ENCODE measurements at regions not wholly inside any gene's neighbourhood (a gene's known extent, or its start where the extent isn't known, plus 50 kb on each side); places are given as distances from the start of the nearest gene placed in this dataset.

DNA sequence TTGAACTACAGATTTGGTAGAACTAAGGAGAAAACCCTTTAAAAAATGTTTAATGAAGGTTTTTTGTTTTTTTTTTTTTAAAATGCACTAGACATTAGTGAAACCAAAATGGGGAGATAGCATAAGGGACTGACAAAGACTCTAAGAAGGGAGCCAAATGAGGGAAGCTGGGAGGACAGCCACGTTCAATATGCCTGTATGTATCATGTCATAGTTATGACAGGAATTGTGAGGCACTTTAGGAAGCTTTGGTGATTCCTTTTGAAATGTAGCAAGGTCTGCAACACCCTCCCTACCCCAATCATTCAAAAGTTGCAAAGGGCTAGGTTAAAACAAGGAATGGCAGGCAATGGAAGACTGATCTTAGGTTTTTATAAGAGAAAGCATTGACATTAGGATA, 526.0 kb downstream of the TLL1 start:
- Histone ChIP-seq H3K27ac (ENCODE audit: low read depth, low read length) (no peak overlapping the region), H3K36me3 (ENCODE audit: insufficient read depth, low read length) (no peaks in the 10 kb centered on the region), H3K27me3 (ENCODE audit: insufficient read depth, low read length, poor library complexity, severe bottlenecking) (no peaks in the 10 kb centered on the region), H3K4me3 (ENCODE audit: low read length) (no peak overlapping the region), H3K4me1 (ENCODE audit: insufficient read depth, low read length) (no peaks in the 10 kb centered on the region), H3K9me3 (ENCODE audit: low read length) (no peaks in the 10 kb centered on the region)
- H3K36me3 Mint-ChIP-seq, result no peaks in the 10 kb centered on the region
- no peaks in the 10 kb centered on the region for H3K4me1 Mint-ChIP-seq
- H3K27me3 Mint-ChIP-seq, result no peaks in the 10 kb centered on the region
- no peak overlapping the region for H3K27ac Mint-ChIP-seq
- POLR2A ChIA-PET, result no interaction called here
- CTCF ChIA-PET, result no interaction called here
- peaks cover 0 to 21% (median 7%) of the 10 kb centered on the region in 5 donors for H3K9me3 Mint-ChIP-seq
- no peak for DNase-seq
- no peak overlapping the region for H3K4me3 Mint-ChIP-seq

DNA sequence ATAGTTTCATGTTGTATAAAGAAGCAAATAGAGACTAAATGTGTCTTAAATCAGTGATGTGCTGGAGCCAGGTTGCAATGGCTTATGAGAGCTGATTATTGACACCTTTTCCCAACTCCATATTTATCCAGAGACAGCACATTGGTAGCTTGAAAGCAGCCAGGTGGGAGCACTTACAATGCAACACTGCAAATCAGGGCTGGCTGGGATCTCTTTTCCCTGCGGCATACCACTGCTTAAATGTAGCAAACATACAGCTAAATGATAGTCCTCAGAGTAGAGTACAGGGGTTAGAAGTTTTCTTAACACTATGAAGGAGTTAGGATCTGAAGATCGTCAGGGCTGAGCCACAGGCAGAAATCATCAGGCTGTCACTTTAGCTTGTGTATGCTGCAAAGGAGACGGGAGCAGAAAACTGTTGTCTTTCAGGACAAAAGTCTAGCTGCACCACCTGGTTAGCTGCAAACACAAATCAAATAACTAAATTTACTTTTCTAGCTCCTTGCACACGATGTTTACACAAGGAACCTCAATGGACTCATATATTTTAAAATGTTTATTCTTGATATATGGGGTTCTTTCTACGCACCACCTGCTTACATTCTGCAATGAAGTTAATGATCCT, 527.3 kb downstream of the TLL1 start:
- no peaks in the 10 kb centered on the region for H3K27me3 ChIP-seq (ENCODE audit: insufficient read depth, low read length, poor library complexity, severe bottlenecking)
- Mint-ChIP-seq H3K4me3 (no peak overlapping the region), H3K4me1 (no peaks in the 10 kb centered on the region), H3K27ac (no peak overlapping the region), H3K36me3 (no peaks in the 10 kb centered on the region), H3K27me3 (no peaks in the 10 kb centered on the region), H3K9me3 (peaks cover 0 to 18% (median 4%) of the 10 kb centered on the region in 5 donors)
- DNase-seq, result no peak
- H3K4me1 ChIP-seq (ENCODE audit: insufficient read depth, low read length), result no peaks in the 10 kb centered on the region
- no peaks in the 10 kb centered on the region for H3K9me3 ChIP-seq (ENCODE audit: low read length)
- H3K4me3 ChIP-seq (ENCODE audit: low read length), result no peak overlapping the region
- CTCF ChIA-PET, result no interaction called here
- POLR2A ChIA-PET, result no interaction called here
- no peak overlapping the region for H3K27ac ChIP-seq (ENCODE audit: low read depth, low read length)
- no peaks in the 10 kb centered on the region for H3K36me3 ChIP-seq (ENCODE audit: insufficient read depth, low read length)

DNA sequence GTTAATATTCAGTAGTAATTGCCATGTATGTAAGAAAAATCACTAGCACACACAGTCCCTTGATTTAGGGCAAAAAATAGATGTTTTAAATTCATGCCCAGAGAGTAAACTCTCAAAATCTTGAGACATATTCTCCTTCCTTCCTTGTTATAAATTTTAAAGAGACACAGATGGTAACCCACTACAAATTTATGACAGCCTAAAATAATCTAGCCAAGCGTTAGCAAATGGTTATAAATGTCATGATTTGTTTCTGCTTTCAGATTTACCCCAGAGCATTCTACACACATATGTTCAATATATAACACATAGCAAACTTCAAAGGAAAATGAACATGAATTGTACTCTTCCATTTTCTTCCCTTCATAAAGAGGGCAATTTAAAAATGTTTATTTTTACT, 540.3 kb downstream of the TLL1 start:
- Histone ChIP-seq H3K27me3 (ENCODE audit: insufficient read depth, low read length, poor library complexity, severe bottlenecking) (no peaks in the 10 kb centered on the region), H3K27ac (ENCODE audit: low read depth, low read length) (no peak overlapping the region), H3K4me1 (ENCODE audit: insufficient read depth, low read length) (no peaks in the 10 kb centered on the region), H3K9me3 (ENCODE audit: low read length) (no peaks in the 10 kb centered on the region), H3K4me3 (ENCODE audit: low read length) (no peak overlapping the region), H3K36me3 (ENCODE audit: insufficient read depth, low read length) (no peaks in the 10 kb centered on the region)
- Mint-ChIP-seq H3K27ac (no peak overlapping the region), H3K4me1 (no peaks in the 10 kb centered on the region), H3K4me3 (no peak overlapping the region), H3K36me3 (no peaks in the 10 kb centered on the region), H3K9me3 (peaks cover 4 to 35% (median 14%) of the 10 kb centered on the region in 5 donors), H3K27me3 (no peaks in the 10 kb centered on the region)
- ChIA-PET POLR2A (no interaction called here), CTCF (no interaction called here)
- DNase-seq, result no peak

DNA sequence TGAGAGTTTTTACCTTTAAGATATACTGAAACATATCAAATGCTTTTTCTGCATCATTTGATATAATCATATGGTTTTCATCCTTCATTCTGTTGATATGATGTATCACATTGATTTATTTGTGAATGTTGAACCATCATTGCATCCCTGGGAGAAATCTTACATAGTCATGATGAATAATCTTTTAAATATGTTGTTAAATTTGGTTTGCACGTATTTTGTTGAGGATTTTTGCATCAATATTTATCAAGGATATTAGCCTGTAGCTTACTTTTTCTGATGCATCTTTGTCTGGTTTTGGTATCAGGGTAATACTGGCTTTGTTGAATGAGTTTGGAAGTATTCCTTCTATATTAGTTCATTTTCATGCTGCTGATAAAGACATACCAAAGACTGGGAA, 541.4 kb downstream of the TLL1 start:
- Mint-ChIP-seq H3K4me1 (no peaks in the 10 kb centered on the region), H3K4me3 (no peak overlapping the region), H3K9me3 (peaks cover 4 to 35% (median 14%) of the 10 kb centered on the region in 5 donors), H3K36me3 (no peaks in the 10 kb centered on the region), H3K27ac (no peak overlapping the region), H3K27me3 (no peaks in the 10 kb centered on the region)
- Histone ChIP-seq H3K36me3 (ENCODE audit: insufficient read depth, low read length) (no peaks in the 10 kb centered on the region), H3K9me3 (ENCODE audit: low read length) (no peaks in the 10 kb centered on the region), H3K27me3 (ENCODE audit: insufficient read depth, low read length, poor library complexity, severe bottlenecking) (no peaks in the 10 kb centered on the region), H3K4me1 (ENCODE audit: insufficient read depth, low read length) (no peaks in the 10 kb centered on the region), H3K4me3 (ENCODE audit: low read length) (no peak overlapping the region), H3K27ac (ENCODE audit: low read depth, low read length) (no peak overlapping the region)
- no peak for DNase-seq
- ChIA-PET POLR2A (no interaction called here), CTCF (no interaction called here)

DNA sequence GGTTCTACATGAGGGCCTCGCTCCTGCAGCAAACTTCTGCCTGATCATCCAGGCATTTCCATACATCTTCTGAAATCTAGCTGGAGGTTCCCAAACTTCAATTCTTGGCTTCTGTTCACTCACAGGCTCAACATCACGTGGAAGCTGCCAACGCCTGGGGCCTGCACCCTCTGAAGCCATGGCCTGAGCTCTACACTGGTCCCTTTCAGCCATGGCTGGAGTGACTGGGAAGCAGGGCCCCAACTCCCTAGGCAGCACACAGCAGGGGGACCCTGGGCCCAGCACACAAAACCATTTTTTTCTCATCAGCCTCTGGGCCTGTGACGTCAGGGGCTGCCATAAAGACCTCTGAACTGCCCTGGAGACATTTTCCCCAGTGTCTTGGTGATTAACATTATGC, 542.7 kb downstream of the TLL1 start:
- Mint-ChIP-seq H3K4me1 (no peaks in the 10 kb centered on the region), H3K4me3 (no peak overlapping the region), H3K36me3 (no peaks in the 10 kb centered on the region), H3K27ac (no peak overlapping the region), H3K9me3 (peaks cover 9 to 37% (median 14%) of the 10 kb centered on the region in 5 donors), H3K27me3 (no peaks in the 10 kb centered on the region)
- Histone ChIP-seq H3K27me3 (ENCODE audit: insufficient read depth, low read length, poor library complexity, severe bottlenecking) (no peaks in the 10 kb centered on the region), H3K9me3 (ENCODE audit: low read length) (no peaks in the 10 kb centered on the region), H3K4me3 (ENCODE audit: low read length) (no peak overlapping the region), H3K27ac (ENCODE audit: low read depth, low read length) (no peak overlapping the region), H3K36me3 (ENCODE audit: insufficient read depth, low read length) (no peaks in the 10 kb centered on the region), H3K4me1 (ENCODE audit: insufficient read depth, low read length) (no peaks in the 10 kb centered on the region)
- POLR2A ChIA-PET, result no interaction called here
- no peak for DNase-seq
- CTCF ChIA-PET, result no interaction called here

DNA sequence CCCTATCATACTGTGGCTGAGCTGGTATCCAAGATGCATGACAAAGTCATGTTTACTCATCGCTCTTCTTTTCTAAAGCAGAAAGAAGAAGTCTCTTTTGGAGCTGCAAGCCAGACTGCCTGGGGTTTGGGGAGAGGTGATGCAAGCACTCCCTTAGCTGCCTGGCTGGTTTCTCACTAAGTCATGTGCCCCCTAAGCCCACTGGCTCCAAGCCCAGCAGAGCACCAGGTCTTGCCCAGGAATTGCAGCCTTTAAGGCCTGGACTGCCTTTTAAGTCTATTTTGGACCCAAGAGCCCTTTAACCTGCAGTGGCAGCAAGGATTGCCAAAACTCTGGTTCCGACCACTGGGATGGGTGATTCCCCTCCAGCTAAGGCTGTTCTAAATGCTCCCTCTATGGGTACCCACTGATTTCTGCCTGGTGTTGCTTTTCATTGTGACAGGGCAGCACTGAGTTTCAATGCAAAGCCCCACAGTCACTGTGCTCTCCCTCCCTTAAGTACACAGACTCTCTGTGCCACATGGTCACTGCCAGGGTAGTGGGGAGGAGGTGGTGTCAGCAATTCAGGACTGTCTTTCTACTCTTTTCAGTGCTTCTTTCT, 548.6 kb downstream of the TLL1 start:
- H3K4me1 ChIP-seq (ENCODE audit: insufficient read depth, low read length), result no peaks in the 10 kb centered on the region
- H3K36me3 ChIP-seq (ENCODE audit: insufficient read depth, low read length), result no peaks in the 10 kb centered on the region
- Mint-ChIP-seq H3K4me1 (no peaks in the 10 kb centered on the region), H3K9me3 (peaks cover 4 to 36% (median 10%) of the 10 kb centered on the region in 5 donors), H3K27me3 (no peaks in the 10 kb centered on the region), H3K4me3 (no peak overlapping the region), H3K27ac (no peak overlapping the region), H3K36me3 (no peaks in the 10 kb centered on the region)
- CTCF ChIA-PET, result no interaction called here
- DNase-seq, result no peak
- POLR2A ChIA-PET, result no interaction called here
- H3K27me3 ChIP-seq (ENCODE audit: insufficient read depth, low read length, poor library complexity, severe bottlenecking), result no peaks in the 10 kb centered on the region
- H3K4me3 ChIP-seq (ENCODE audit: low read length), result no peak overlapping the region
- no peak overlapping the region for H3K27ac ChIP-seq (ENCODE audit: low read depth, low read length)
- H3K9me3 ChIP-seq (ENCODE audit: low read length), result no peaks in the 10 kb centered on the region

DNA sequence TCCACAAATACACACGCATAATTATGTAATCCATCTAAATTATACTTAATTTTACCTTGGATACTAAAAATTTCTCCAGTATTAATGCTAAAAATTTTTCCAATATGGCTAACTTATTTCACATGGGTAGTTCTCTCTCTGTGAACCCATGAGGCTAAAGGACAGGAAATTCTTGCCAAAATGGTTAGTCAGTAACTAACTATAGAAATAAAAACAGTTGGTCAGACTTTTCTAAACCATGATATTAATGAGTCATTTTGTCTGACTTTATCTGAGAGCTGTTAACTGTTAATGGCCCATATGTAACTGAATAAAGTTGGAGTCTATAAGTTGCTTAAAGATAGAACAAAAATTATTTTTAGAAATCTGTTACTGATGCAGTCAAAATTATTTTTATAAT, 549.4 kb downstream of the TLL1 start:
- no peaks in the 10 kb centered on the region for H3K27me3 Mint-ChIP-seq
- H3K4me1 Mint-ChIP-seq, result no peaks in the 10 kb centered on the region
- ChIA-PET CTCF (no interaction called here), POLR2A (no interaction called here)
- Histone ChIP-seq H3K4me1 (ENCODE audit: insufficient read depth, low read length) (no peaks in the 10 kb centered on the region), H3K36me3 (ENCODE audit: insufficient read depth, low read length) (no peaks in the 10 kb centered on the region), H3K27me3 (ENCODE audit: insufficient read depth, low read length, poor library complexity, severe bottlenecking) (no peaks in the 10 kb centered on the region), H3K27ac (ENCODE audit: low read depth, low read length) (no peak overlapping the region), H3K9me3 (ENCODE audit: low read length) (no peaks in the 10 kb centered on the region), H3K4me3 (ENCODE audit: low read length) (no peak overlapping the region)
- H3K4me3 Mint-ChIP-seq, result no peak overlapping the region
- no peaks in the 10 kb centered on the region for H3K36me3 Mint-ChIP-seq
- no peak for DNase-seq
- no peak overlapping the region for H3K27ac Mint-ChIP-seq
- peaks cover 2 to 31% (median 10%) of the 10 kb centered on the region in 5 donors for H3K9me3 Mint-ChIP-seq

DNA sequence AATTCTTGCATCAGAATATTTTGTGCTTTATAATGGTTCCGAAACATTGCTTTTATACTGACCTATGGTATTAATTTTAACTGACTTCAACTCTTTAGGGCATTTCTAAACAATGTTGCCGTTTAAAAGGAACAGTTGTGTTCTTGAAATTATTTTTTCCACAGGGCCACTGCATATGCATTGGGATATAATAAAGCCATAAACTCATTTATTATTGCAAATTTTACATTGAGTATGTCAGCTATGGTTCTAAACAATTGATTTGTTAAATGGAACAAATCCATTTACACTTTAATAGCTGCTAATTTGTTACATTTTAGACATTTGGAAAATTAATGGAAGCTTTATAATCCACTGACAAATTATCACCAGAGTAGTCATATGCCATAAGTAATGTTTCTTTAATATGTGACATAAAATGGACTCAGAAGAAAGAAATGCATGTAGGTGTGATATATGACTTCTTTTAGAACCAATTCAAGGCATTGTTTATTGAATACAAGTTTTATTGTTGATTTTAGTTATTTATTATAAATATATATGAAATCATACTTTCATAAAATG, 553.3 kb downstream of the TLL1 start:
- Histone ChIP-seq H3K4me1 (ENCODE audit: insufficient read depth, low read length) (no peaks in the 10 kb centered on the region), H3K9me3 (ENCODE audit: low read length) (no peaks in the 10 kb centered on the region), H3K4me3 (ENCODE audit: low read length) (no peak overlapping the region), H3K36me3 (ENCODE audit: insufficient read depth, low read length) (no peaks in the 10 kb centered on the region), H3K27ac (ENCODE audit: low read depth, low read length) (no peak overlapping the region), H3K27me3 (ENCODE audit: insufficient read depth, low read length, poor library complexity, severe bottlenecking) (no peaks in the 10 kb centered on the region)
- Mint-ChIP-seq H3K36me3 (no peaks in the 10 kb centered on the region), H3K4me3 (no peak overlapping the region), H3K4me1 (no peaks in the 10 kb centered on the region), H3K9me3 (peaks cover 0 to 10% (median 4%) of the 10 kb centered on the region in 5 donors), H3K27ac (no peak overlapping the region), H3K27me3 (no peaks in the 10 kb centered on the region)
- POLR2A ChIA-PET, result no interaction called here
- DNase-seq, result no peak
- CTCF ChIA-PET, result no interaction called here
